HG02763 (cell line): ENCODE measurements at regions not wholly inside any gene's neighbourhood (a gene's known extent, or its start where the extent isn't known, plus 50 kb on each side); places are given as distances from the start of the nearest gene placed in this dataset.
A peak's percentile ranks its signal among the peaks of the same experiment; 100 is the strongest.

Source experiments
- ATAC-seq: cut with Tn5 transposase; IDR thresholded peaks from one replicate; pipeline ENCODE4 v1.9.1; 2021; ENCODE audit warnings: mild to moderate bottlenecking, moderate library complexity; ENCODE audit not compliant: unreplicated experiment

GRCh38 chr12:25058012-25058411 lies 109.1 kb upstream of the BCAT1 start:
- ATAC-seq = no peak

GRCh38 chr12:25056486-25057130 lies 107.7 kb upstream of the BCAT1 start:
- ATAC-seq = no peak

- ATAC-seq = no peak
These were observed 107.1 kb upstream of the BCAT1 start for GRCh38 chr12:25056011-25056410.

- no peak for ATAC-seq
These were observed 105.9 kb upstream of the BCAT1 start for GRCh38 chr12:25054783-25055144.

- ATAC-seq = no peak
These were observed 105.3 kb upstream of the BCAT1 start for GRCh38 chr12:25054076-25054782.

GRCh38 chr12:25052914-25053211 lies 104.0 kb upstream of the BCAT1 start:
- no peak for ATAC-seq

- ATAC-seq = peak; percentile 71
These were observed 103.5 kb upstream of the BCAT1 start for GRCh38 chr12:25052196-25052913.

- peak; percentile 46 for ATAC-seq
These were observed 102.8 kb upstream of the BCAT1 start for GRCh38 chr12:25051656-25052195.

- ATAC-seq = no peak
These were observed 102.3 kb upstream of the BCAT1 start for GRCh38 chr12:25051171-25051570.

GRCh38 chr12:25045869-25046268 lies 97.0 kb upstream of the BCAT1 start:
- ATAC-seq = no peak

GRCh38 chr12:25041006-25041741 lies 92.3 kb upstream of the BCAT1 start:
- ATAC-seq = peak; percentile 57

- ATAC-seq = no peak
These were observed 91.7 kb upstream of the BCAT1 start for GRCh38 chr12:25040593-25040992.

GRCh38 chr12:25034676-25035075 lies 85.8 kb upstream of the BCAT1 start:
- ATAC-seq = no peak

GRCh38 chr12:25025951-25026490 lies 77.1 kb upstream of the BCAT1 start:
- no peak for ATAC-seq

GRCh38 chr12:25025260-25025659 lies 76.4 kb upstream of the BCAT1 start:
- ATAC-seq = no peak

GRCh38 chr12:25023808-25024207 lies 74.9 kb upstream of the BCAT1 start:
- ATAC-seq = no peak

GRCh38 chr12:25020621-25021243 lies 71.8 kb upstream of the BCAT1 start:
- ATAC-seq = peak; percentile 90

- no peak for ATAC-seq
These were observed 69.2 kb upstream of the BCAT1 start for GRCh38 chr12:25018146-25018545.

GRCh38 chr12:25017336-25017735 lies 68.4 kb upstream of the BCAT1 start:
- ATAC-seq = no peak

- no peak for ATAC-seq
These were observed 66.1 kb upstream of the BCAT1 start for GRCh38 chr12:25014961-25015360.

GRCh38 chr12:25013061-25013460 lies 64.2 kb upstream of the BCAT1 start:
- no peak for ATAC-seq
